ENCODE measurements at regions not wholly inside any gene's neighbourhood (a gene's known extent, or its start where the extent isn't known, plus 50 kb on each side); places are given as distances from the start of the nearest gene placed in this dataset.
"Not testable (repeated sequence)": the region's sequence is repeated elsewhere in the genome, so short reads cannot be mapped to it uniquely, and the experiment has no call there.

- TF ChIP-seq CTCF (IDR thresholded peaks at IDR 0.05; ENCODE audit: poor library complexity); EZH2 (IDR thresholded peaks at IDR 0.05; ENCODE audit: borderline replicate concordance): not testable (repeated sequence)
Measured at GRCh38 chr21:9070703-9071102, 1450.7 kb upstream of the TPTE start.
